Left cardiac atrium (tissue), 4 donors: ENCODE measurements at regions not wholly inside any gene's neighbourhood (a gene's known extent, or its start where the extent isn't known, plus 50 kb on each side); places are given as distances from the start of the nearest gene placed in this dataset.

ENCODE experiments used
- ATAC-seq, 2 donors: fragments of 200-7000 bp; cut with Tn5 transposase; one replicate each; pipeline ENCODE4 v1.9.1; 2020; ENCODE audit warnings: mild to moderate bottlenecking in 2 of 2, moderate library complexity in 2 of 2
- DNase-seq: peaks from one replicate; pipeline ENCODE4 v3.0.0-alpha.2; 2020
- intact Hi-C, 2 donors: fragments of 100-400 bp; cut with DNase I; formaldehyde crosslinking; loops; one replicate each; pipeline versions ENCODE4 v1.14.1 to v1.15.1; 2022 to 2023
- donor health status: DM: no; HTN: yes; CAD: no.
- donor health status: DM: no; HTN: yes; CAD: no; lungs with severe emphysema.
- donor health status: DM: yes; HTN: yes; CAD: no.
- donor health status: Dilated cardiomyopathy.

- ATAC-seq (peak in 1 of 2 donors; percentile 43), DNase-seq (no peak)
- intact Hi-C loops, result no loop called here
Observed at GRCh38 chr2:234632527-234633391, 135.9 kb upstream of the ARL4C start.

GRCh38 chr2:234631646-234632514, 135.0 kb upstream of the ARL4C start:
- ATAC-seq, result no peak
- intact Hi-C loops, result no loop called here

GRCh38 chr2:234630801-234631261, 133.9 kb upstream of the ARL4C start:
- no peak for DNase-seq
- intact Hi-C loops, result no loop called here
- no peak for ATAC-seq

More at GRCh38 chr2:234631646-234632514, 135.0 kb upstream of the ARL4C start:
- DNase-seq, result no peak

- intact Hi-C loops, result no loop called here
- no peak for DNase-seq
- ATAC-seq, result no peak
Observed at GRCh38 chr2:234629596-234629995, 132.7 kb upstream of the ARL4C start.

- intact Hi-C loops, result no loop called here
- DNase-seq (no peak), ATAC-seq (no peak)
Observed at GRCh38 chr2:234628953-234629352, 132.1 kb upstream of the ARL4C start.

GRCh38 chr2:234627308-234627707, 130.4 kb upstream of the ARL4C start:
- intact Hi-C loops, result no loop called here
- DNase-seq (no peak), ATAC-seq (no peak)

- intact Hi-C loops, result no loop called here
- DNase-seq (no peak), ATAC-seq (no peak)
Observed at GRCh38 chr2:234626566-234627130, 129.8 kb upstream of the ARL4C start.

GRCh38 chr2:234625626-234626250, 128.9 kb upstream of the ARL4C start:
- intact Hi-C loops, result no loop called here
- no peak for DNase-seq
- no peak for ATAC-seq

- intact Hi-C loops, result no loop called here
- DNase-seq (no peak), ATAC-seq (no peak)
Observed at GRCh38 chr2:234623521-234623991, 126.7 kb upstream of the ARL4C start.

- intact Hi-C loops, result no loop called here
- no peak for DNase-seq
- peak in 1 of 2 donors; percentile 64 for ATAC-seq
Observed at GRCh38 chr2:234621120-234621519, 124.2 kb upstream of the ARL4C start.

GRCh38 chr2:234620018-234620417, 123.1 kb upstream of the ARL4C start:
- no peak for ATAC-seq
- no peak for DNase-seq
- intact Hi-C loops, result no loop called here

GRCh38 chr2:234615643-234616356, 118.9 kb upstream of the ARL4C start:
- DNase-seq (no peak), ATAC-seq (no peak)
- intact Hi-C loops, result no loop called here

- no peak for ATAC-seq
- intact Hi-C loops, result no loop called here
- DNase-seq, result no peak
Observed at GRCh38 chr2:234611209-234611608, 114.3 kb upstream of the ARL4C start.

GRCh38 chr2:234608946-234609345, 112.1 kb upstream of the ARL4C start:
- ATAC-seq (no peak), DNase-seq (no peak)
- intact Hi-C loops, result no loop called here

GRCh38 chr2:234607691-234608090, 110.8 kb upstream of the ARL4C start:
- intact Hi-C loops, result no loop called here
- ATAC-seq (no peak), DNase-seq (no peak)

- DNase-seq, result no peak
- intact Hi-C loops, result no loop called here
- ATAC-seq, result no peak
Observed at GRCh38 chr2:234606896-234607295, 110.0 kb upstream of the ARL4C start.

GRCh38 chr2:234603619-234604018, 106.7 kb upstream of the ARL4C start:
- intact Hi-C loops, result no loop called here
- no peak for ATAC-seq
- no peak for DNase-seq

- intact Hi-C loops, result no loop called here
Observed at GRCh38 chr2:234601213-234601612, 104.3 kb upstream of the ARL4C start.

GRCh38 chr2:234597576-234597861, 100.6 kb upstream of the ARL4C start:
- intact Hi-C loops, result no loop called here
- DNase-seq (no peak), ATAC-seq (no peak)

More at GRCh38 chr2:234601213-234601612, 104.3 kb upstream of the ARL4C start:
- no peak for ATAC-seq
- no peak for DNase-seq
